OCI-LY1 (cell line): ENCODE measurements at regions not wholly inside any gene's neighbourhood (a gene's known extent, or its start where the extent isn't known, plus 50 kb on each side); places are given as distances from the start of the nearest gene placed in this dataset.

Source experiments
- H2AFZ ChIP-seq: fragments of 200-600 bp; sonication (generic), shearing (Covaris generic); 2 replicates; pipeline ENCODE4 v1.6.0; 2014; ENCODE audit warnings: antibody characterized with exemption, mild to moderate bottlenecking, low read length
- H3F3A ChIP-seq: fragments of 200-600 bp; sonication (generic), shearing (Covaris generic); 2 replicates; pipeline ENCODE4 v1.6.0; 2014; ENCODE audit warnings: mild to moderate bottlenecking, antibody characterized with exemption, low read length, moderate library complexity; ENCODE audit not compliant: insufficient read depth
- H3K27ac ChIP-seq: fragments of 200-600 bp; sonication (generic); 2 replicates; pipeline ENCODE4 v1.5.1; 2014; ENCODE audit warnings: low read length, mixed run types, mild to moderate bottlenecking, low read depth; ENCODE audit not compliant: poor library complexity, severe bottlenecking
- H3K27me3 ChIP-seq: fragments of 200-600 bp; sonication (generic); 2 replicates; pipeline ENCODE4 v1.6.0; 2014; ENCODE audit warnings: antibody characterized with exemption, mild to moderate bottlenecking, low read length, moderate library complexity; ENCODE audit not compliant: insufficient read depth
- H3K36me3 ChIP-seq: fragments of 200-600 bp; sonication (generic); 2 replicates; pipeline ENCODE4 v1.6.1; 2014; ENCODE audit warnings: mild to moderate bottlenecking, antibody characterized with exemption, low read length, moderate library complexity, mixed read lengths; ENCODE audit not compliant: insufficient read depth
- H3K4me1 ChIP-seq: fragments of 200-600 bp; sonication (generic); 2 replicates; pipeline ENCODE4 v1.5.1; 2014; ENCODE audit warnings: mild to moderate bottlenecking, low read length, moderate library complexity; ENCODE audit not compliant: insufficient read depth, severe bottlenecking
- H3K4me2 ChIP-seq: fragments of 200-600 bp; sonication (generic), shearing (Covaris generic); 2 replicates; pipeline ENCODE4 v1.6.1; 2014; ENCODE audit warnings: low read length
- H3K4me3 ChIP-seq: fragments of 200-600 bp; sonication (generic); 2 replicates; pipeline ENCODE4 v1.5.1; 2014; ENCODE audit warnings: low read length, low read depth, mild to moderate bottlenecking, mixed read lengths; ENCODE audit not compliant: poor library complexity, severe bottlenecking
- H3K79me2 ChIP-seq: fragments of 200-600 bp; shearing (Covaris generic); 2 replicates; pipeline ENCODE4 v1.6.1; 2016; ENCODE audit warnings: mixed run types, low read length, mixed read lengths; ENCODE audit not compliant: insufficient read depth
- H3K9ac ChIP-seq: fragments of 200-600 bp; sonication (generic), shearing (Covaris generic); 2 replicates; pipeline ENCODE4 v1.6.1; 2014; ENCODE audit warnings: mild to moderate bottlenecking, low read length, mixed read lengths
- H3K9me2 ChIP-seq: fragments of 200-600 bp; sonication (generic), shearing (Covaris generic); 2 replicates; pipeline ENCODE4 v1.6.1; 2014; ENCODE audit warnings: low read depth, mild to moderate bottlenecking, low read length, mixed read lengths
- H3K9me3 ChIP-seq: fragments of 200-600 bp; shearing (Covaris generic); 2 replicates; pipeline ENCODE4 v1.6.1; 2014; ENCODE audit warnings: low read length, mixed read lengths
- H4K20me1 ChIP-seq: fragments of 200-600 bp; sonication (generic), shearing (Covaris generic); 2 replicates; pipeline ENCODE4 v1.6.0; 2016; ENCODE audit warnings: mild to moderate bottlenecking, low read length; ENCODE audit not compliant: insufficient read depth
- CTCF ChIP-seq: fragments of 200-600 bp; sonication (generic), shearing (Covaris generic); IDR thresholded peaks from 2 replicates; pipeline ENCODE4 v1.5.1; 2017; ENCODE audit warnings: mild to moderate bottlenecking, antibody characterized with exemption, low read length, moderate library complexity, mixed read lengths
- EZH2 ChIP-seq: fragments of 200-600 bp; sonication (generic), shearing (Covaris generic); IDR thresholded peaks from 2 replicates; pipeline ENCODE4 v1.8.0; 2017; ENCODE audit warnings: borderline replicate concordance, mixed run types, mild to moderate bottlenecking, antibody characterized with exemption, low read length, moderate library complexity, mixed read lengths

GRCh38 chr6:97658090-97658489, 375.1 kb upstream of the MMS22L start:
- Histone ChIP-seq H3K9me2 (no peaks in the 10 kb centered on the region), H3K36me3 (no peaks in the 10 kb centered on the region), H3K9ac (no peak overlapping the region), H3K4me1 (no peaks in the 10 kb centered on the region), H3K27me3 (no peaks in the 10 kb centered on the region), H3K79me2 (no peaks in the 10 kb centered on the region), H3F3A (no peaks in the 10 kb centered on the region), H3K27ac (no peak overlapping the region), H3K4me3 (no peak overlapping the region), H3K9me3 (no peaks in the 10 kb centered on the region), H2AFZ (no peak overlapping the region), H4K20me1 (no peaks in the 10 kb centered on the region), H3K4me2 (no peak overlapping the region)
- TF ChIP-seq CTCF = no peak
- no peak for TF ChIP-seq EZH2

- no peaks in the 10 kb centered on the region for H3K36me3 ChIP-seq
- no peak overlapping the region for H3K27ac ChIP-seq
- H3K79me2 ChIP-seq = no peaks in the 10 kb centered on the region
- H3K27me3 ChIP-seq = no peaks in the 10 kb centered on the region
- H3K9me2 ChIP-seq = no peaks in the 10 kb centered on the region
- H3F3A ChIP-seq = no peaks in the 10 kb centered on the region
- H3K4me1 ChIP-seq = no peaks in the 10 kb centered on the region
- TF ChIP-seq CTCF (no peak), EZH2 (no peak)
- no peak overlapping the region for H3K4me3 ChIP-seq
- H4K20me1 ChIP-seq = no peaks in the 10 kb centered on the region
- no peak overlapping the region for H3K4me2 ChIP-seq
- no peak overlapping the region for H2AFZ ChIP-seq
- no peaks in the 10 kb centered on the region for H3K9me3 ChIP-seq
- H3K9ac ChIP-seq = no peak overlapping the region
These were observed 380.2 kb upstream of the MMS22L start for GRCh38 chr6:97663252-97663651.

GRCh38 chr6:97665446-97665845, 382.4 kb upstream of the MMS22L start:
- TF ChIP-seq CTCF = no peak
- TF ChIP-seq EZH2 = no peak
- Histone ChIP-seq H4K20me1 (no peaks in the 10 kb centered on the region), H3K4me3 (no peak overlapping the region), H3K36me3 (no peaks in the 10 kb centered on the region), H3K9ac (no peak overlapping the region), H3K27me3 (no peaks in the 10 kb centered on the region), H3K4me2 (no peak overlapping the region), H3K4me1 (no peaks in the 10 kb centered on the region), H3K27ac (no peak overlapping the region), H3K79me2 (no peaks in the 10 kb centered on the region), H3K9me3 (no peaks in the 10 kb centered on the region), H3K9me2 (no peaks in the 10 kb centered on the region), H2AFZ (no peak overlapping the region), H3F3A (no peaks in the 10 kb centered on the region)
